ENCODE measurements at regions not wholly inside any gene's neighbourhood (a gene's known extent, or its start where the extent isn't known, plus 50 kb on each side); places are given as distances from the start of the nearest gene placed in this dataset.

- Histone ChIP-seq H3K27me3 (ENCODE audit: insufficient read depth, low read depth, severe bottlenecking) (no peaks in the 10 kb centered on the region), H3K9me3 (ENCODE audit: severe bottlenecking) (no peaks in the 10 kb centered on the region), H3K36me3 (no peaks in the 10 kb centered on the region), H3K27ac (no peak overlapping the region), H3K4me3 (ENCODE audit: low read depth, low read length) (no peak overlapping the region)
- TF ChIP-seq CTCF (IDR thresholded peaks at IDR 0.05; ENCODE audit: low read depth, low read length), result no peak
- peak; percentile 65 for DNase-seq
Measured at GRCh38 chr14:96965885-96966595, 168.9 kb downstream of the VRK1 start.

- H3K9me3 ChIP-seq (ENCODE audit: severe bottlenecking), result peaks cover 3% of the 10 kb centered on the region
- H3K4me3 ChIP-seq (ENCODE audit: low read depth, low read length), result no peak overlapping the region
- no peak for TF ChIP-seq CTCF (IDR thresholded peaks at IDR 0.05; ENCODE audit: low read depth, low read length)
- no peak for DNase-seq
- no peaks in the 10 kb centered on the region for H3K27me3 ChIP-seq (ENCODE audit: insufficient read depth, low read depth, severe bottlenecking)
- H3K27ac ChIP-seq, result no peak overlapping the region
- H3K36me3 ChIP-seq, result no peaks in the 10 kb centered on the region
Measured at GRCh38 chr14:96975116-96975515, 177.9 kb downstream of the VRK1 start.

GRCh38 chr14:96978525-96979272, 181.5 kb downstream of the VRK1 start:
- H3K4me3 ChIP-seq (ENCODE audit: low read depth, low read length), result no peak overlapping the region
- no peak overlapping the region for H3K27ac ChIP-seq
- H3K9me3 ChIP-seq (ENCODE audit: severe bottlenecking), result peaks cover 3% of the 10 kb centered on the region
- no peak for TF ChIP-seq CTCF (IDR thresholded peaks at IDR 0.05; ENCODE audit: low read depth, low read length)
- no peak for DNase-seq
- H3K36me3 ChIP-seq, result no peaks in the 10 kb centered on the region
- no peaks in the 10 kb centered on the region for H3K27me3 ChIP-seq (ENCODE audit: insufficient read depth, low read depth, severe bottlenecking)

- peaks cover 3% of the 10 kb centered on the region for H3K9me3 ChIP-seq (ENCODE audit: severe bottlenecking)
- no peak overlapping the region for H3K4me3 ChIP-seq (ENCODE audit: low read depth, low read length)
- TF ChIP-seq CTCF (IDR thresholded peaks at IDR 0.05; ENCODE audit: low read depth, low read length), result no peak
- DNase-seq, result no peak
- H3K36me3 ChIP-seq, result no peaks in the 10 kb centered on the region
- H3K27me3 ChIP-seq (ENCODE audit: insufficient read depth, low read depth, severe bottlenecking), result no peaks in the 10 kb centered on the region
- no peak overlapping the region for H3K27ac ChIP-seq
Measured at GRCh38 chr14:96979611-96980074, 182.5 kb downstream of the VRK1 start.

- no peak for TF ChIP-seq CTCF (IDR thresholded peaks at IDR 0.05; ENCODE audit: low read depth, low read length)
- H3K27ac ChIP-seq, result no peak overlapping the region
- no peak for DNase-seq
Measured at GRCh38 chr14:96980835-96981234, 183.7 kb downstream of the VRK1 start.

More at GRCh38 chr14:96980835-96981234, 183.7 kb downstream of the VRK1 start:
- Histone ChIP-seq H3K36me3 (no peaks in the 10 kb centered on the region), H3K27me3 (ENCODE audit: insufficient read depth, low read depth, severe bottlenecking) (no peaks in the 10 kb centered on the region), H3K9me3 (ENCODE audit: severe bottlenecking) (no peaks in the 10 kb centered on the region), H3K4me3 (ENCODE audit: low read depth, low read length) (no peak overlapping the region)
